ENCODE measurements at regions not wholly inside any gene's neighbourhood (a gene's known extent, or its start where the extent isn't known, plus 50 kb on each side); places are given as distances from the start of the nearest gene placed in this dataset.

GRCh38 chr6:168150551-168151320 is 71.7 kb upstream of the FRMD1 start:
- DNase-seq (ENCODE audit: low read depth), result no peak
- TF ChIP-seq CTCF (IDR thresholded peaks at IDR 0.05; ENCODE audit: low read length, missing control alignments), result peak; percentile 34
- no peak overlapping the region for H3K4me3 ChIP-seq (replicated peaks; ENCODE audit: low read depth, low read length)

GRCh38 chr6:168149015-168149414 is 70.0 kb upstream of the FRMD1 start:
- no peak for TF ChIP-seq CTCF (IDR thresholded peaks at IDR 0.05; ENCODE audit: low read length, missing control alignments)

DNA sequence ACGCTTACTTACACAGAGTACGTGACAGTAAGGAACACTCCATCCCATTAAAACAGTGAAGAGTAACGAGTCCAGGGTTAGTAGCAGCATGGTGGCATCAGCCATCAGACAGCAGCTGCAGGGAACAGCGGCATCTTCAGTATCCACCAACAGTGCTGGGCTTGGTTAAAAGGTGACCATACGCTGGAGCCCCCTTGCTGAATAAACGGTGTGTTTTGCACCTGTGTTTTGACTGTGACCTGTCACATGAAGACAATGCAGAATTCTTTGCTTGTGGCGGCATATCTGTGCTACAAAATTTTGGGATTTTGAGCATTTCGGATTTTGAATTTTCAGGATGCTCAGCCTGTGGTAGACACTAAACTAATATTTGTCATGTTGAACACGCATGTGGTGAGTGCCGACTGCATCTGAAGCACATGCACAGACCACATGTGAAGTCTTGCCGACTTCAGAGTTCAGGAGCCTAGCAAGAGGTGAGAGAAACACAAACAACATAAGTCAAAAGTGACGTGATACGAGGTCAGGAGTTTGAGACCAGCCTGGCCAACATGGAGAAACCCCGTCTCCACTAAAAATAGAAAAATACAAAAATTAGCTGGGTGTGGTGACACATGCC is 69.3 kb upstream of the FRMD1 start:
- no peak for DNase-seq (ENCODE audit: low read depth)
- TF ChIP-seq CTCF (IDR thresholded peaks at IDR 0.05; ENCODE audit: low read length, missing control alignments), result no peak
- H3K4me3 ChIP-seq (replicated peaks; ENCODE audit: low read depth, low read length), result no peak overlapping the region

More at GRCh38 chr6:168149015-168149414, 70.0 kb upstream of the FRMD1 start:
- no peak overlapping the region for H3K4me3 ChIP-seq (replicated peaks; ENCODE audit: low read depth, low read length)
- DNase-seq (ENCODE audit: low read depth), result no peak

DNA sequence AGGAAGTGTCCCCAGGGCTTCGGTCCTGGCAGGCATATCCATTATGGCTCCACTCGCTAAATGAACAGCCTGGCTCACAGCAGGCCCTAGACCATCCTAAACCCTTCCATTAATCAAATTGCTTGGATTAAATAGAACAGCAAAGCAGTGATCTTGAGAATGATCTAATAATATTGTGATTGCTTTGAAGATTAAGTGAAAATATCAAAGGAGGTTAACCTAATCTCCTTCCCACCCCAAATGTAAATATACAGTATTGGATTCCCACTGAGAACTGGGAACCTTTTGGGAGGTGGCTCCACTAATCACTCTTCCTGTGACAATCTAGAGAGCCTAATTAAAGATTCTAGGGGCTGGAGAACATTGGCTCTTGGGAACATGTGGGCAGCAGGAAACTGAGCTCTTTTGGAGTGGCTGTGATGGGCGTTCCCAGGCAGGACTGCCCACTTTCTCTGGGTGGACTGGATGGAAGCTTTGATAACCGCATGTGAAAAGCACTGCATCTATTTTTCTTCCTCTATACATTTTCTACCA is 68.3 kb upstream of the FRMD1 start:
- no peak overlapping the region for H3K4me3 ChIP-seq (replicated peaks; ENCODE audit: low read depth, low read length)
- DNase-seq (ENCODE audit: low read depth), result no peak

DNA sequence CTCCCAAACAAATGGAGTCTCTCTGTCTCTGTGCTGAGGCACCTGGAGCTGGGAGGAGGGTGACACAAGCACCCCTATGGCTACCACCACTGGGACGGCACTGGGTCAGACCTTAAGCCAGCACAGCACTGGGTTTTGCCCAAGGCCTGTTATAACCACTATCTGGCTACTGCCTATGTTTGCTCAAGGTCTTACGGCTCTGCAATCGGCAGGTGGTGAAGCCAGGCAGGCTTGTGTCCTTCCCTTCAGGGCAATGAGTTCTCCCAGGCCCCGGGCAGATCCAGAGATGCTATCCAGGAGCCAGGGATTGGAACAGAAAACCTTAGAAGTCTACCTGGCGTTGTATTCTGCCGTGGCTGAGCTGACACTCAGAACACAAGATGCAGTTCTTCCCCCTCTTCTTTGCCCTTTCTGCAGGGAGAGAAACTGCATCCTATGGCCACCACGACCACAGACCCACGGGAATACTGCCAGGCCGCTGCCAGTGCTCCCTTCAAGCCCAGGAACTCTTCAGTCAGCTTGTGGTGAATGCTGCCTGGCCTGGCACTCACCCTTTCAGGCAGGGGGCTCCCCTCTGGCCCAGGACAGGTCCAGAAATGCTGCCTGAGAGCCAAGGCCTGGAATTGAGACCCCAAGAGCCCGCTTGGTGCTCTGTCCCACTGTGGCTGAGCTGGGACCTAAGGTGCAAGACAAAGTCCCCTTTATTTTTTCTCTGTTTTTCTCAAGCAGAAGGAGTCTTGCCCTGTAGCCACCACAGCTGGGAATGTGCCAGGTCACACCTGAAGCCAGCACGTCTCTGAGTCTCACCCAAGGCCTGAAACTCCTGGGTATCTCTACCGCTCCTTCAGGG is 67.0 kb upstream of the FRMD1 start:
- DNase-seq (ENCODE audit: low read depth), result no peak
- no peak for TF ChIP-seq CTCF (IDR thresholded peaks at IDR 0.05; ENCODE audit: low read length, missing control alignments)
- H3K4me3 ChIP-seq (replicated peaks; ENCODE audit: low read depth, low read length), result no peak overlapping the region

More for the DNA sequence above, 68.3 kb upstream of the FRMD1 start:
- TF ChIP-seq CTCF (IDR thresholded peaks at IDR 0.05; ENCODE audit: low read length, missing control alignments), result no peak

DNA sequence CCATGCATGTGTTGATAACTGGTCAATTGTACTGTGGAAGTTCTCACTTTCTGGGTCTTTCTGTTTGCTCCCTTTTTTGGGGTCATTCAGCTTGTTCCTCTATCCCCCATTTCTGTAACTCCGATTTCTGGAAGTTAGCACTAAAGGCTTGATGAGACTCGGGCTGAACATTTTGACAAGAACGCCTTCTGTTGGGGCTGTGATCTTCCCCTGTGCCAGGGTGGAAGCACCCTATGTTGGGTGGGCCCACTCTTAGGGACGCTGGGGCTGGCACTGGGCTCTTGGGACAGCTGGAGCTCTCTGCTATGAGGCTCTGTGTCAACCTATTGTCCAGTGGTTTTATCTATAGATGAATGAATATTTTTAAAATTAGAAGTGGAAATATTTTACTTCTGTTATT is 60.1 kb upstream of the FRMD1 start:
- no peak for DNase-seq (ENCODE audit: low read depth)
- TF ChIP-seq CTCF (IDR thresholded peaks at IDR 0.05; ENCODE audit: low read length, missing control alignments), result no peak
- H3K4me3 ChIP-seq (replicated peaks; ENCODE audit: low read depth, low read length), result no peak overlapping the region
